AG04449 (cell line): ENCODE measurements at regions not wholly inside any gene's neighbourhood (a gene's known extent, or its start where the extent isn't known, plus 50 kb on each side); places are given as distances from the start of the nearest gene placed in this dataset.

Experiments
- CTCF ChIA-PET: fragments of 350-600 bp; formaldehyde crosslinking; extraction: SDS; loops from one replicate; lab custom pipeline; 2021; ENCODE audit warnings: antibody characterized with exemption; lab: Yijun Ruan, JAX
- POLR2A ChIA-PET: fragments of 400-600, 350-600 bp; formaldehyde crosslinking; extraction: SDS; loops from one replicate; lab custom pipeline; 2020; ENCODE audit warnings: antibody characterized with exemption, inconsistent platforms; lab: Yijun Ruan, JAX
- DNase-seq: peaks from one replicate; pipeline ENCODE4 v3.0.0-alpha.2; 2010; ENCODE audit warnings: low read depth, low spot score
- H3K4me3 ChIP-seq: 2 replicates; pipeline ENCODE4 v1.5.1; 2011; ENCODE audit warnings: low read depth, mild to moderate bottlenecking, control low read depth, low read length
- CTCF ChIP-seq: IDR thresholded peaks from one replicate; pipeline ENCODE4 v1.5.1; 2011; ENCODE audit warnings: mild to moderate bottlenecking, moderate library complexity, low read length, control low read depth, inconsistent platforms; ENCODE audit not compliant: insufficient read depth; ENCODE audit errors: missing control alignments

- TF ChIP-seq CTCF = no peak
- POLR2A ChIA-PET = no interaction called here
- no peak for DNase-seq
- CTCF ChIA-PET = no interaction called here
- no peak overlapping the region for H3K4me3 ChIP-seq
These were observed 187.1 kb downstream of the GLI2 start for GRCh38 chr2:120922571-120923332.

- no peak overlapping the region for H3K4me3 ChIP-seq
- POLR2A ChIA-PET = interaction anchor here (0.6 kb wide), 1 partner anchor 15 kb away, joined by 3 read pairs; no protein-coding TSS in a partner anchor
- CTCF ChIA-PET = no interaction called here
- no peak for DNase-seq
- no peak for TF ChIP-seq CTCF
These were observed 187.8 kb downstream of the GLI2 start for GRCh38 chr2:120923426-120923825.

- ChIA-PET CTCF (no interaction called here), POLR2A (no interaction called here)
- DNase-seq = no peak
- no peak for TF ChIP-seq CTCF
- H3K4me3 ChIP-seq = no peak overlapping the region
These were observed 189.3 kb downstream of the GLI2 start for GRCh38 chr2:120924924-120925323.

- H3K4me3 ChIP-seq = no peak overlapping the region
- no peak for TF ChIP-seq CTCF
- DNase-seq = no peak
- CTCF ChIA-PET = interaction anchor here (1.1 to 2.1 kb wide), 4 partner anchors 14 to 231 kb away, joined by 3 to 7 read pairs (median 4); no protein-coding TSS in a partner anchor
- POLR2A ChIA-PET = no interaction called here
These were observed 191.0 kb downstream of the GLI2 start for GRCh38 chr2:120926463-120927264.

GRCh38 chr2:120927265-120927628 is 191.6 kb downstream of the GLI2 start:
- no peak for DNase-seq
- CTCF ChIA-PET = interaction anchor here (0.8 to 2.1 kb wide), 5 partner anchors 13 to 232 kb away, joined by 3 to 7 read pairs (median 4); no protein-coding TSS in a partner anchor

More at GRCh38 chr2:120927265-120927628, 191.6 kb downstream of the GLI2 start:
- H3K4me3 ChIP-seq = no peak overlapping the region
- no peak for TF ChIP-seq CTCF
- POLR2A ChIA-PET = no interaction called here
